ENCODE measurements at regions not wholly inside any gene's neighbourhood (a gene's known extent, or its start where the extent isn't known, plus 50 kb on each side); places are given as distances from the start of the nearest gene placed in this dataset.

GRCh38 chr3:77976079-77976478 is 936.2 kb downstream of the ROBO2 start:
- no peak for DNase-seq (ENCODE audit: low read depth, low spot score)
- in situ Hi-C loops (cut with HindIII; ENCODE audit: low sequenced_read_pairs): no loop called here
- TF ChIP-seq CTCF (IDR thresholded peaks at IDR 0.05; ENCODE audit: low read depth, low read length): no peak
- H3K4me3 ChIP-seq (ENCODE audit: low read depth, low read length): no peak overlapping the region

GRCh38 chr3:78003090-78003489 is 963.2 kb downstream of the ROBO2 start:
- no peak for TF ChIP-seq CTCF (IDR thresholded peaks at IDR 0.05; ENCODE audit: low read depth, low read length)
- in situ Hi-C loops (cut with HindIII; ENCODE audit: low sequenced_read_pairs): no loop called here
- no peak for DNase-seq (ENCODE audit: low read depth, low spot score)
- H3K4me3 ChIP-seq (ENCODE audit: low read depth, low read length): no peak overlapping the region

GRCh38 chr3:78004571-78004970 is 964.7 kb downstream of the ROBO2 start:
- TF ChIP-seq CTCF (IDR thresholded peaks at IDR 0.05; ENCODE audit: low read depth, low read length): no peak
- DNase-seq (ENCODE audit: low read depth, low spot score): no peak
- no peak overlapping the region for H3K4me3 ChIP-seq (ENCODE audit: low read depth, low read length)
- in situ Hi-C loops (cut with HindIII; ENCODE audit: low sequenced_read_pairs): no loop called here

GRCh38 chr3:78013653-78014052 is 973.8 kb downstream of the ROBO2 start:
- no peak for DNase-seq (ENCODE audit: low read depth, low spot score)
- H3K4me3 ChIP-seq (ENCODE audit: low read depth, low read length): no peak overlapping the region
- in situ Hi-C loops (cut with HindIII; ENCODE audit: low sequenced_read_pairs): no loop called here
- no peak for TF ChIP-seq CTCF (IDR thresholded peaks at IDR 0.05; ENCODE audit: low read depth, low read length)

- in situ Hi-C loops (cut with HindIII; ENCODE audit: low sequenced_read_pairs): no loop called here
Observed at GRCh38 chr3:78015856-78016255, 976.0 kb downstream of the ROBO2 start.

GRCh38 chr3:78021710-78022109 is 981.8 kb downstream of the ROBO2 start:
- in situ Hi-C loops (cut with HindIII; ENCODE audit: low sequenced_read_pairs): no loop called here
- TF ChIP-seq CTCF (IDR thresholded peaks at IDR 0.05; ENCODE audit: low read depth, low read length): no peak
- no peak overlapping the region for H3K4me3 ChIP-seq (ENCODE audit: low read depth, low read length)
- DNase-seq (ENCODE audit: low read depth, low spot score): no peak

More at GRCh38 chr3:78015856-78016255, 976.0 kb downstream of the ROBO2 start:
- no peak for TF ChIP-seq CTCF (IDR thresholded peaks at IDR 0.05; ENCODE audit: low read depth, low read length)
- H3K4me3 ChIP-seq (ENCODE audit: low read depth, low read length): no peak overlapping the region
- no peak for DNase-seq (ENCODE audit: low read depth, low spot score)

- in situ Hi-C loops (cut with HindIII; ENCODE audit: low sequenced_read_pairs): no loop called here
- DNase-seq (ENCODE audit: low read depth, low spot score): no peak
- TF ChIP-seq CTCF (IDR thresholded peaks at IDR 0.05; ENCODE audit: low read depth, low read length): no peak
- no peak overlapping the region for H3K4me3 ChIP-seq (ENCODE audit: low read depth, low read length)
Observed at GRCh38 chr3:78022232-78022631, 982.3 kb downstream of the ROBO2 start.
